GM13976 (cell line): ENCODE measurements at regions not wholly inside any gene's neighbourhood (a gene's known extent, or its start where the extent isn't known, plus 50 kb on each side); places are given as distances from the start of the nearest gene placed in this dataset.
"Not testable (repeated sequence)": the region's sequence is repeated elsewhere in the genome, so short reads cannot be mapped to it uniquely, and the experiment has no call there.

Source experiments
- DNase-seq: peaks from one replicate; pipeline ENCODE4 v3.0.0; 2012; ENCODE audit warnings: low spot score
- CTCF ChIP-seq: IDR thresholded peaks from 2 replicates; pipeline ENCODE4 v1.5.1; 2012; ENCODE audit warnings: borderline replicate concordance, mild to moderate bottlenecking; ENCODE audit not compliant: insufficient read depth; ENCODE audit errors: extremely low read depth, missing control alignments, control extremely low read depth
- in situ Hi-C: fragments of 300-500 bp; cut with MboI; formaldehyde crosslinking; loops from one replicate; pipeline ENCODE4 v1.12.0; 2022; ENCODE audit warnings: low sequenced_read_pairs, mixed read lengths, inconsistent platforms; ENCODE audit not compliant: unreplicated experiment

GRCh38 chr14:45897439-45897838 is 644.4 kb upstream of the MIS18BP1 start:
- no peak for DNase-seq

GRCh38 chr14:45893127-45893526 is 640.1 kb upstream of the MIS18BP1 start:
- DNase-seq: no peak
- in situ Hi-C loops: no loop called here
- no peak for TF ChIP-seq CTCF

More at GRCh38 chr14:45897439-45897838, 644.4 kb upstream of the MIS18BP1 start:
- in situ Hi-C loops: no loop called here
- no peak for TF ChIP-seq CTCF

- DNase-seq: no peak
- in situ Hi-C loops: no loop called here
- TF ChIP-seq CTCF: no peak
Measured at GRCh38 chr14:45891417-45892080, 638.5 kb upstream of the MIS18BP1 start.

GRCh38 chr14:45888766-45889285 is 635.8 kb upstream of the MIS18BP1 start:
- DNase-seq, in situ Hi-C loops: not testable (repeated sequence)

- no peak for TF ChIP-seq CTCF
- no peak for DNase-seq
- in situ Hi-C loops: no loop called here
Measured at GRCh38 chr14:45877981-45878380, 625.0 kb upstream of the MIS18BP1 start.

GRCh38 chr14:45868863-45869262 is 615.9 kb upstream of the MIS18BP1 start:
- TF ChIP-seq CTCF: no peak
- no peak for DNase-seq
- in situ Hi-C loops: no loop called here

GRCh38 chr14:45868377-45868776 is 615.4 kb upstream of the MIS18BP1 start:
- no peak for TF ChIP-seq CTCF
- in situ Hi-C loops: no loop called here
- DNase-seq: peak; percentile 12
